GM12865 (cell line): ENCODE measurements at regions not wholly inside any gene's neighbourhood (a gene's known extent, or its start where the extent isn't known, plus 50 kb on each side); places are given as distances from the start of the nearest gene placed in this dataset.

Experiments
- DNase-seq: peaks from one replicate; pipeline ENCODE4 v3.0.0; 2010; ENCODE audit warnings: low read depth
- H3K4me3 ChIP-seq: 2 replicates; pipeline ENCODE4 v1.5.1; 2011; ENCODE audit warnings: mild to moderate bottlenecking, low read depth, low read length, control low read depth
- CTCF ChIP-seq: IDR thresholded peaks from 2 replicates; pipeline ENCODE4 v1.5.1; 2011; ENCODE audit warnings: low read length, control low read depth, low read depth, inconsistent platforms; ENCODE audit not compliant: insufficient read depth; ENCODE audit errors: missing control alignments

- no peak for TF ChIP-seq CTCF
- no peak for DNase-seq
- no peak overlapping the region for H3K4me3 ChIP-seq
These were observed 128.7 kb downstream of the LY86 start for GRCh38 chr6:6716998-6717763.

GRCh38 chr6:6717953-6718352 lies 129.4 kb downstream of the LY86 start:
- no peak for TF ChIP-seq CTCF
- DNase-seq, result peak; percentile 26
- no peak overlapping the region for H3K4me3 ChIP-seq

GRCh38 chr6:6721606-6722005 lies 133.1 kb downstream of the LY86 start:
- DNase-seq, result no peak
- TF ChIP-seq CTCF, result no peak

GRCh38 chr6:6722195-6722594 lies 133.7 kb downstream of the LY86 start:
- DNase-seq, result no peak

More at GRCh38 chr6:6721606-6722005, 133.1 kb downstream of the LY86 start:
- no peak overlapping the region for H3K4me3 ChIP-seq

GRCh38 chr6:6723361-6723760 lies 134.8 kb downstream of the LY86 start:
- no peak for TF ChIP-seq CTCF
- H3K4me3 ChIP-seq, result no peak overlapping the region
- DNase-seq, result no peak

More at GRCh38 chr6:6722195-6722594, 133.7 kb downstream of the LY86 start:
- no peak overlapping the region for H3K4me3 ChIP-seq
- TF ChIP-seq CTCF, result no peak

GRCh38 chr6:6723921-6724538 lies 135.5 kb downstream of the LY86 start:
- no peak for DNase-seq
- H3K4me3 ChIP-seq, result no peak overlapping the region
- no peak for TF ChIP-seq CTCF
